GM23248 (cell line): ENCODE measurements at regions not wholly inside any gene's neighbourhood (a gene's known extent, or its start where the extent isn't known, plus 50 kb on each side); places are given as distances from the start of the nearest gene placed in this dataset.
"Not testable (repeated sequence)": the region's sequence is repeated elsewhere in the genome, so short reads cannot be mapped to it uniquely, and the experiment has no call there.

Source experiments
- DNase-seq: peaks from one replicate; pipeline ENCODE4 v3.0.0-alpha.2; 2015
- H2AFZ ChIP-seq: fragments of 200-600 bp; sonication (generic); 2 replicates; pipeline ENCODE4 v1.6.1; 2016; ENCODE audit warnings: antibody characterized with exemption
- H3F3A ChIP-seq: fragments of 200-600 bp; sonication (generic); 2 replicates; pipeline ENCODE4 v1.6.1; 2016; ENCODE audit warnings: mild to moderate bottlenecking, antibody characterized with exemption, mixed run types; ENCODE audit not compliant: insufficient read depth
- H3K27ac ChIP-seq: fragments of 200-600 bp; sonication (generic); 2 replicates; pipeline ENCODE4 v1.5.1; 2016; ENCODE audit warnings: mild to moderate bottlenecking
- H3K27me3 ChIP-seq: fragments of 200-600 bp; sonication (generic); replicated peaks from 2 replicates; pipeline ENCODE4 v1.6.1; 2016; ENCODE audit warnings: mild to moderate bottlenecking; ENCODE audit not compliant: insufficient read depth
- H3K36me3 ChIP-seq: fragments of 200-600 bp; sonication (generic); 2 replicates; pipeline ENCODE4 v1.6.1; 2016; ENCODE audit warnings: low read depth, mild to moderate bottlenecking
- H3K4me1 ChIP-seq: fragments of 200-600 bp; sonication (generic); 2 replicates; pipeline ENCODE4 v1.6.1; 2016; ENCODE audit warnings: mild to moderate bottlenecking; ENCODE audit not compliant: insufficient read depth
- H3K4me2 ChIP-seq: fragments of 200-600 bp; sonication (generic); one replicate; pipeline ENCODE4 v1.6.1; 2016; ENCODE audit warnings: mild to moderate bottlenecking; ENCODE audit not compliant: unreplicated experiment
- H3K4me3 ChIP-seq: fragments of 200-600 bp; sonication (generic); 2 replicates; pipeline ENCODE4 v1.5.1; 2016; ENCODE audit warnings: mild to moderate bottlenecking
- H3K79me2 ChIP-seq: fragments of 200-600 bp; sonication (generic); 2 replicates; pipeline ENCODE4 v1.6.1; 2016; ENCODE audit warnings: mild to moderate bottlenecking; ENCODE audit not compliant: insufficient read depth
- H3K9ac ChIP-seq: fragments of 200-600 bp; sonication (generic); 2 replicates; pipeline ENCODE4 v1.6.1; 2016; ENCODE audit warnings: mild to moderate bottlenecking
- H3K9me2 ChIP-seq: fragments of 200-600 bp; sonication (generic); 2 replicates; pipeline ENCODE4 v1.6.1; 2016; ENCODE audit warnings: mixed run types, mild to moderate bottlenecking, moderate library complexity; ENCODE audit not compliant: insufficient read depth
- H3K9me3 ChIP-seq: fragments of 200-600 bp; sonication (generic); one replicate; pipeline ENCODE4 v1.6.1; 2017; ENCODE audit warnings: low read depth
- H4K20me1 ChIP-seq: fragments of 200-600 bp; sonication (generic); 2 replicates; pipeline ENCODE4 v1.6.0; 2016; ENCODE audit not compliant: insufficient read depth
- WGBS, 2 experiments: methylation state at CpG; one replicate each; pipeline ENCODE4 v1.1.6; 2015 to 2017; ENCODE audit warnings: low lambda C conversion rate in 2 of 2, low coverage in 1 of 2; ENCODE audit errors: missing lambda C conversion rate in 2 of 2; 5-methylcytosine and 5-hydroxymethylcytosine counted together
- in situ Hi-C: fragments of 300-500 bp; cut with MboI; formaldehyde crosslinking; loops from 2 replicates; pipeline ENCODE4 v1.15.0; 2020

GRCh38 chr12:31162896-31163560 lies 89.4 kb downstream of the DDX11 start:
- H3K4me2 ChIP-seq, H4K20me1 ChIP-seq, H3K36me3 ChIP-seq, H3K27me3 ChIP-seq, H3F3A ChIP-seq, H3K4me3 ChIP-seq, in situ Hi-C loops, H3K9me2 ChIP-seq, H2AFZ ChIP-seq, H3K27ac ChIP-seq, H3K4me1 ChIP-seq, H3K9me3 ChIP-seq, H3K79me2 ChIP-seq, H3K9ac ChIP-seq, DNase-seq: not testable (repeated sequence)
- 69 to 75% methylated on average over 24 of the region's 28 CpGs for WGBS, 2 experiments

- H3K79me2 ChIP-seq, H3K4me2 ChIP-seq, H3K9me3 ChIP-seq, H3K27ac ChIP-seq, H3K4me1 ChIP-seq, H3F3A ChIP-seq, H4K20me1 ChIP-seq, H2AFZ ChIP-seq, H3K4me3 ChIP-seq, H3K9me2 ChIP-seq, DNase-seq, H3K27me3 ChIP-seq, in situ Hi-C loops, H3K36me3 ChIP-seq, H3K9ac ChIP-seq: not testable (repeated sequence)
- 16 to 23% methylated on average over 1 of the region's 1 CpG for WGBS, 2 experiments
Measured at GRCh38 chr12:31174293-31174692, 100.6 kb downstream of the DDX11 start.

- H3K4me3 ChIP-seq, H3F3A ChIP-seq, H3K4me2 ChIP-seq, in situ Hi-C loops, H3K9me3 ChIP-seq, H3K4me1 ChIP-seq, H3K9ac ChIP-seq, H3K36me3 ChIP-seq, H3K9me2 ChIP-seq, H3K27me3 ChIP-seq, H2AFZ ChIP-seq, H3K79me2 ChIP-seq, DNase-seq, H3K27ac ChIP-seq, H4K20me1 ChIP-seq: not testable (repeated sequence)
- 50 to 52% methylated on average over 2 to 4 of the region's 4 CpGs for WGBS, 2 experiments
Measured at GRCh38 chr12:31177514-31177913, 103.9 kb downstream of the DDX11 start.

GRCh38 chr12:31178875-31179274 lies 105.2 kb downstream of the DDX11 start:
- DNase-seq, H3K4me2 ChIP-seq, H3K4me1 ChIP-seq, H3F3A ChIP-seq, H3K79me2 ChIP-seq, H3K36me3 ChIP-seq, H3K9ac ChIP-seq, H3K9me3 ChIP-seq, H4K20me1 ChIP-seq, H3K27me3 ChIP-seq, H3K9me2 ChIP-seq, H2AFZ ChIP-seq, in situ Hi-C loops, H3K4me3 ChIP-seq, H3K27ac ChIP-seq: not testable (repeated sequence)
- WGBS, 2 experiments, result 70 to 71% methylated on average over 4 of the region's 4 CpGs

- H3K4me3 ChIP-seq, DNase-seq, H3K9ac ChIP-seq, H3F3A ChIP-seq, H2AFZ ChIP-seq, H3K27ac ChIP-seq, H3K36me3 ChIP-seq, H3K9me2 ChIP-seq, in situ Hi-C loops, H4K20me1 ChIP-seq, H3K4me2 ChIP-seq, H3K79me2 ChIP-seq, H3K27me3 ChIP-seq, H3K9me3 ChIP-seq, H3K4me1 ChIP-seq: not testable (repeated sequence)
- 35 to 49% methylated on average over 2 of the region's 2 CpGs for WGBS, 2 experiments
Measured at GRCh38 chr12:31179627-31180237, 106.1 kb downstream of the DDX11 start.

GRCh38 chr12:31182571-31182970 lies 108.9 kb downstream of the DDX11 start:
- in situ Hi-C loops, H3K4me3 ChIP-seq, H3K4me1 ChIP-seq, H3K4me2 ChIP-seq, DNase-seq, H3K9me3 ChIP-seq, H3K9ac ChIP-seq, H3K36me3 ChIP-seq, H3K79me2 ChIP-seq, H3K9me2 ChIP-seq, H4K20me1 ChIP-seq, H2AFZ ChIP-seq, H3K27me3 ChIP-seq, H3F3A ChIP-seq, H3K27ac ChIP-seq: not testable (repeated sequence)

- H3K36me3 ChIP-seq, H3K27ac ChIP-seq, H3K27me3 ChIP-seq, H4K20me1 ChIP-seq, H3K4me1 ChIP-seq, H2AFZ ChIP-seq, H3K9me3 ChIP-seq, H3K4me3 ChIP-seq, H3K9me2 ChIP-seq, in situ Hi-C loops, H3K4me2 ChIP-seq, H3F3A ChIP-seq, H3K9ac ChIP-seq, DNase-seq, H3K79me2 ChIP-seq: not testable (repeated sequence)
- WGBS, 2 experiments, result 0% methylated on average over 1 of the region's 1 CpG
Measured at GRCh38 chr12:31183107-31183506, 109.4 kb downstream of the DDX11 start.

GRCh38 chr12:31183899-31184298 lies 110.2 kb downstream of the DDX11 start:
- in situ Hi-C loops, H3K4me3 ChIP-seq, H3K27ac ChIP-seq, H3K9me2 ChIP-seq, H3K27me3 ChIP-seq, H3K4me2 ChIP-seq, H3F3A ChIP-seq, H4K20me1 ChIP-seq, H3K4me1 ChIP-seq, H2AFZ ChIP-seq, H3K36me3 ChIP-seq, H3K79me2 ChIP-seq, H3K9me3 ChIP-seq, DNase-seq, H3K9ac ChIP-seq: not testable (repeated sequence)
- WGBS, 2 experiments, result 95 to 100% methylated on average over 1 of the region's 1 CpG
